Activated CD8-positive, alpha-beta T cell treated with anti-CD3 and anti-CD28 coated beads for 36 hours (primary cell): ENCODE measurements at regions not wholly inside any gene's neighbourhood (a gene's known extent, or its start where the extent isn't known, plus 50 kb on each side); places are given as distances from the start of the nearest gene placed in this dataset.
"Not testable (repeated sequence)": the region's sequence is repeated elsewhere in the genome, so short reads cannot be mapped to it uniquely, and the experiment has no call there.

Source experiments
- ATAC-seq: fragments of 200-7000 bp; cut with Tn5 transposase; one replicate; pipeline ENCODE4 v1.10.0; 2021; ENCODE audit warnings: mild to moderate bottlenecking, moderate library complexity
- CTCF ChIA-PET: fragments of 350-600 bp; sonication (Branson Sonifier 250); formaldehyde crosslinking; loops from one replicate; lab custom pipeline; 2021; ENCODE audit warnings: antibody characterized with exemption; lab: Charles Lee
- POLR2A ChIA-PET: fragments of 350-600 bp; sonication (Branson Sonifier 250); formaldehyde crosslinking; loops from one replicate; lab custom pipeline; 2021; ENCODE audit warnings: antibody characterized with exemption; lab: Charles Lee
- DNase-seq: peaks from one replicate; pipeline ENCODE4 v3.0.0-alpha.2; 2020
- H3K27ac Mint-ChIP-seq: one replicate; pipeline ENCODE4 v1.8.0; 2021; ENCODE audit warnings: mild to moderate bottlenecking, mixed read lengths
- H3K27me3 Mint-ChIP-seq: one replicate; pipeline ENCODE4 v1.8.0; 2021; ENCODE audit warnings: mixed read lengths
- H3K36me3 Mint-ChIP-seq: one replicate; pipeline ENCODE4 v1.8.0; 2021; ENCODE audit warnings: low read depth, mixed read lengths
- H3K4me1 Mint-ChIP-seq: one replicate; pipeline ENCODE4 v1.8.0; 2021; ENCODE audit warnings: low read depth, mixed read lengths
- H3K4me3 Mint-ChIP-seq: one replicate; pipeline ENCODE4 v1.8.0; 2021; ENCODE audit warnings: mild to moderate bottlenecking, moderate library complexity, mixed read lengths
- H3K9me3 Mint-ChIP-seq: one replicate; pipeline ENCODE4 v1.8.0; 2021; ENCODE audit warnings: mixed read lengths
- intact Hi-C: fragments of 100-400 bp; cut with micrococcal nuclease; formaldehyde crosslinking; loops from one replicate; pipeline ENCODE4 v1.10.0; 2022
- TF ChIP-seq, protein P1 (sequence below): fragments of 200-600 bp; IDR thresholded peaks from one replicate; pipeline ENCODE4 v1.8.0; 2022; ENCODE audit warnings: antibody characterized with exemption, mild to moderate bottlenecking

DNA sequence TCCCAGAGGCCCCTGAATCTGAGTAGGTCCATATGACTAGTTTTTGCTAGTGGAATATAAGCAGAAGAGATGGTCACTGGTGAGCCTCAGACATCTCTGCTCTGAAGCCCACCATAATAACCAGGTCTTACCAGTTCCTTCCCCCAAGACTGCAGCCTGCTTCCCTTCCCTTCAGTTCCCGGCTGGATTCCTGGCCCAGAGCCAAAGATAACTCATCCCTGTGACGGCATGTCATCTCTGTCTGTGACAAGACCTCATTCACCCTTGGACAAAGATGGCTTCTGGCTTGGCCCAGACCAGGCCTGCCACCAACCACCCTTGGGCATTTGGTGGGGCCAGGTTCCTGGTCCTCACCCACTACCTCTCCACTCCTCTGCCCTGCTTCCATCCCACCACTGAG, 145.5 kb upstream of the TOP1 start:
- Mint-ChIP-seq H3K4me1 (peaks cover 13% of the 10 kb centered on the region), H3K27me3 (no peaks in the 10 kb centered on the region), H3K9me3 (peaks cover 8% of the 10 kb centered on the region), H3K4me3 (no peak overlapping the region), H3K36me3 (no peaks in the 10 kb centered on the region), H3K27ac (no peak overlapping the region)
- no peak for DNase-seq
- CTCF ChIA-PET = no interaction called here
- POLR2A ChIA-PET = no interaction called here
- intact Hi-C loops = no loop called here
- TF ChIP-seq, protein P1, sequence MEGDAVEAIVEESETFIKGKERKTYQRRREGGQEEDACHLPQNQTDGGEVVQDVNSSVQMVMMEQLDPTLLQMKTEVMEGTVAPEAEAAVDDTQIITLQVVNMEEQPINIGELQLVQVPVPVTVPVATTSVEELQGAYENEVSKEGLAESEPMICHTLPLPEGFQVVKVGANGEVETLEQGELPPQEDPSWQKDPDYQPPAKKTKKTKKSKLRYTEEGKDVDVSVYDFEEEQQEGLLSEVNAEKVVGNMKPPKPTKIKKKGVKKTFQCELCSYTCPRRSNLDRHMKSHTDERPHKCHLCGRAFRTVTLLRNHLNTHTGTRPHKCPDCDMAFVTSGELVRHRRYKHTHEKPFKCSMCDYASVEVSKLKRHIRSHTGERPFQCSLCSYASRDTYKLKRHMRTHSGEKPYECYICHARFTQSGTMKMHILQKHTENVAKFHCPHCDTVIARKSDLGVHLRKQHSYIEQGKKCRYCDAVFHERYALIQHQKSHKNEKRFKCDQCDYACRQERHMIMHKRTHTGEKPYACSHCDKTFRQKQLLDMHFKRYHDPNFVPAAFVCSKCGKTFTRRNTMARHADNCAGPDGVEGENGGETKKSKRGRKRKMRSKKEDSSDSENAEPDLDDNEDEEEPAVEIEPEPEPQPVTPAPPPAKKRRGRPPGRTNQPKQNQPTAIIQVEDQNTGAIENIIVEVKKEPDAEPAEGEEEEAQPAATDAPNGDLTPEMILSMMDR = no peak
- ATAC-seq = no peak

DNA sequence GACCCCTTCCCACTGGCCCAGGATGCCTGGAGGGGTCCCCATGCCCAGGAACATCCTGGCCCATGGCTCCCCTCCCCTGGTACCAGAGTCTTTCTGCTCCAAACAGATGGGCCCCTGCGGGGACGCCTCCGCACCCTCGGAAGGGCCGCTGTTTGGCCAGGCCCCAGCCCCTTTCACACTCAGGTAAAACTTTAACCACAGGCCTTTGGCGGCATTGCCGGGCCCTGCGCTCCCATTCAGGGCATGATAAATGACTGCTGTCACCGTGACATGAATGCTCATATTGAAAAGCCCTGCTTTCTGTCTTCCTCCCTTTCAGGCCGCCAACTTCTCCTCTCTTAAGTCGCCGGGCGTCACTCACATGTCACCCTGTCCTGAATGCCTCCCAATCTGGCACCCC, 141.5 kb upstream of the TOP1 start:
- intact Hi-C loops = no loop called here
- ATAC-seq = no peak
- CTCF ChIA-PET = no interaction called here
- TF ChIP-seq, protein P1 = no peak
- no peak for DNase-seq
- Mint-ChIP-seq H3K4me3 (no peak overlapping the region), H3K9me3 (no peaks in the 10 kb centered on the region), H3K4me1 (peaks cover 16% of the 10 kb centered on the region), H3K27ac (no peak overlapping the region), H3K27me3 (no peaks in the 10 kb centered on the region), H3K36me3 (no peaks in the 10 kb centered on the region)
- POLR2A ChIA-PET = no interaction called here

- H3K9me3 Mint-ChIP-seq, H3K27ac Mint-ChIP-seq, POLR2A ChIA-PET, H3K27me3 Mint-ChIP-seq, intact Hi-C loops, H3K4me1 Mint-ChIP-seq, H3K4me3 Mint-ChIP-seq, H3K36me3 Mint-ChIP-seq, CTCF ChIA-PET: not testable (repeated sequence)
- DNase-seq (peak; percentile 21), ATAC-seq (peak; percentile 37)
Observed at GRCh38 chr20:40889266-40889665, 139.4 kb upstream of the TOP1 start.

DNA sequence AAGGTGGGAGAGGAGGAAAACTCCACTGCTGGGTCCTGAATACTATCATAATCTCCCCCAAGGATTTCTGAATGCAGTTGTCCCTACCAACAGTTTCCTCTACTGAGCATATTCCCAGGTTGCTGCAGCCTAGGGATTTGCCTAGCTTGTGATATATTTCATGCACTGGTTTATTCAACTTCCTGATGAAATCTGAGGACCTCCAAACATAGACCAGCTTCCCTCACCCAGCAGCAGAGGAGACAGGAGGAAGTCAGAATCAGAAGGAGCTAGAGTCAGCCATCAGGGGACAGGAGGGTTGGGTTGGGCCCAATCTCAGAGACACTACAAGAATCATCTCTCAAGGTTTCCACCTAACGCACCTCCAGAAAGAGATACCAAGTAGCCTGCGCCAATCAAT, 138.4 kb upstream of the TOP1 start:
- DNase-seq = no peak
- Mint-ChIP-seq H3K9me3 (no peaks in the 10 kb centered on the region), H3K36me3 (no peaks in the 10 kb centered on the region), H3K4me3 (no peak overlapping the region), H3K27me3 (no peaks in the 10 kb centered on the region), H3K4me1 (peaks cover 6% of the 10 kb centered on the region), H3K27ac (no peak overlapping the region)
- ChIA-PET CTCF (interaction anchor here (0.7 kb wide), 1 partner anchor 73 kb away, joined by 3 read pairs; no protein-coding TSS in a partner anchor), POLR2A (no interaction called here)
- no peak for ATAC-seq
- intact Hi-C loops = no loop called here
- TF ChIP-seq, protein P1 = no peak

- ATAC-seq = no peak
- H3K4me3 Mint-ChIP-seq = no peak overlapping the region
- H3K27ac Mint-ChIP-seq = no peak overlapping the region
- no peak for DNase-seq
- no peaks in the 10 kb centered on the region for H3K9me3 Mint-ChIP-seq
- no peaks in the 10 kb centered on the region for H3K36me3 Mint-ChIP-seq
- ChIA-PET POLR2A (no interaction called here), CTCF (interaction anchor here (0.7 kb wide), 1 partner anchor 72 kb away, joined by 3 read pairs; no protein-coding TSS in a partner anchor)
- intact Hi-C loops = no loop called here
- H3K27me3 Mint-ChIP-seq = no peaks in the 10 kb centered on the region
- peaks cover 6% of the 10 kb centered on the region for H3K4me1 Mint-ChIP-seq
- TF ChIP-seq, protein P1 = no peak
Observed at GRCh38 chr20:40890635-40891034, 138.0 kb upstream of the TOP1 start.

- no peaks in the 10 kb centered on the region for H3K27me3 Mint-ChIP-seq
- intact Hi-C loops = no loop called here
- no peak for ATAC-seq
- no peak overlapping the region for H3K4me3 Mint-ChIP-seq
- no peaks in the 10 kb centered on the region for H3K9me3 Mint-ChIP-seq
- TF ChIP-seq, protein P1 = no peak
- no peak for DNase-seq
- H3K27ac Mint-ChIP-seq = no peak overlapping the region
- no peaks in the 10 kb centered on the region for H3K36me3 Mint-ChIP-seq
- H3K4me1 Mint-ChIP-seq = peaks cover 6% of the 10 kb centered on the region
- ChIA-PET POLR2A (interaction anchor here (1.5 kb wide), 1 partner anchor 16 kb away, joined by 3 read pairs; no protein-coding TSS in a partner anchor), CTCF (no interaction called here)
Observed at GRCh38 chr20:40891351-40891750, 137.3 kb upstream of the TOP1 start.
